ENCODE measurements at regions not wholly inside any gene's neighbourhood (a gene's known extent, or its start where the extent isn't known, plus 50 kb on each side); places are given as distances from the start of the nearest gene placed in this dataset.

GRCh38 chrX:130523460-130524394, 121.9 kb downstream of the RBMX2 start:
- H3K4me1 ChIP-seq, result peaks cover 0 to 4% (median 0%) of the 10 kb centered on the region in 4 donors
- H3K36me3 ChIP-seq, result no peaks in the 10 kb centered on the region
- no peaks in the 10 kb centered on the region for H3K27me3 ChIP-seq
- DNase-seq, result peak; percentile 22 to 64
- H3K4me3 ChIP-seq, result peak overlapping the region; percentile 48 to 53
- no peak for TF ChIP-seq CTCF (IDR thresholded peaks at IDR 0.05)
- no peaks in the 10 kb centered on the region for H3K9me3 ChIP-seq
- no peak overlapping the region for H3K27ac ChIP-seq
- intact Hi-C loops (cut with DNase I; ENCODE audit: low total_unique reads), result no loop called here

GRCh38 chrX:130524476-130525194, 122.8 kb downstream of the RBMX2 start:
- no peaks in the 10 kb centered on the region for H3K36me3 ChIP-seq
- no peaks in the 10 kb centered on the region for H3K27me3 ChIP-seq
- H3K27ac ChIP-seq, result no peak overlapping the region
- peak overlapping the region; percentile 48 to 53 for H3K4me3 ChIP-seq
- no peak for TF ChIP-seq CTCF (IDR thresholded peaks at IDR 0.05)
- intact Hi-C loops (cut with DNase I; ENCODE audit: low total_unique reads), result no loop called here
- no peaks in the 10 kb centered on the region for H3K9me3 ChIP-seq
- H3K4me1 ChIP-seq, result peaks cover 0 to 4% (median 0%) of the 10 kb centered on the region in 4 donors
- DNase-seq, result no peak

GRCh38 chrX:130529531-130529930, 127.7 kb downstream of the RBMX2 start:
- no peak overlapping the region for H3K27ac ChIP-seq
- no peak overlapping the region for H3K4me3 ChIP-seq
- no peak for TF ChIP-seq CTCF (IDR thresholded peaks at IDR 0.05)
- no peaks in the 10 kb centered on the region for H3K27me3 ChIP-seq
- no peaks in the 10 kb centered on the region for H3K36me3 ChIP-seq
- H3K4me1 ChIP-seq, result no peaks in the 10 kb centered on the region
- H3K9me3 ChIP-seq, result no peaks in the 10 kb centered on the region
- intact Hi-C loops (cut with DNase I; ENCODE audit: low total_unique reads), result no loop called here
- no peak for DNase-seq

GRCh38 chrX:130531066-130531465, 129.3 kb downstream of the RBMX2 start:
- Histone ChIP-seq H3K36me3 (no peaks in the 10 kb centered on the region), H3K27ac (no peak overlapping the region), H3K4me3 (no peak overlapping the region), H3K9me3 (no peaks in the 10 kb centered on the region), H3K27me3 (no peaks in the 10 kb centered on the region), H3K4me1 (no peaks in the 10 kb centered on the region)
- intact Hi-C loops (cut with DNase I; ENCODE audit: low total_unique reads), result loop anchor here (10.0 kb wide), 1 partner anchor 384 kb away; no protein-coding TSS in a partner anchor
- no peak for TF ChIP-seq CTCF (IDR thresholded peaks at IDR 0.05)
- DNase-seq, result no peak

- intact Hi-C loops (cut with DNase I; ENCODE audit: low total_unique reads), result loop anchor here (10.0 kb wide), 1 partner anchor 375 kb away; no protein-coding TSS in a partner anchor
- peak; percentile 22 to 63 for DNase-seq
- Histone ChIP-seq H3K4me3 (no peak overlapping the region), H3K36me3 (no peaks in the 10 kb centered on the region), H3K9me3 (no peaks in the 10 kb centered on the region), H3K27ac (no peak overlapping the region), H3K27me3 (no peaks in the 10 kb centered on the region), H3K4me1 (no peaks in the 10 kb centered on the region)
- peak; percentile 44 to 47 for TF ChIP-seq CTCF (IDR thresholded peaks at IDR 0.05)
Measured at GRCh38 chrX:130539721-130540321, 138.0 kb downstream of the RBMX2 start.
